Activated CD8-positive, alpha-beta T cell treated with anti-CD3 and anti-CD28 coated beads for 36 hours (primary cell): ENCODE measurements at regions not wholly inside any gene's neighbourhood (a gene's known extent, or its start where the extent isn't known, plus 50 kb on each side); places are given as distances from the start of the nearest gene placed in this dataset.

ENCODE experiments used
- ATAC-seq: fragments of 200-7000 bp; cut with Tn5 transposase; one replicate; pipeline ENCODE4 v1.10.0; 2021; ENCODE audit warnings: mild to moderate bottlenecking, moderate library complexity
- CTCF ChIA-PET: fragments of 350-600 bp; sonication (Branson Sonifier 250); formaldehyde crosslinking; loops from one replicate; lab custom pipeline; 2021; ENCODE audit warnings: antibody characterized with exemption; lab: Charles Lee
- POLR2A ChIA-PET: fragments of 350-600 bp; sonication (Branson Sonifier 250); formaldehyde crosslinking; loops from one replicate; lab custom pipeline; 2021; ENCODE audit warnings: antibody characterized with exemption; lab: Charles Lee
- DNase-seq: peaks from one replicate; pipeline ENCODE4 v3.0.0-alpha.2; 2020
- H3K27ac Mint-ChIP-seq: one replicate; pipeline ENCODE4 v1.8.0; 2021; ENCODE audit warnings: mild to moderate bottlenecking, mixed read lengths
- H3K27me3 Mint-ChIP-seq: one replicate; pipeline ENCODE4 v1.8.0; 2021; ENCODE audit warnings: mixed read lengths
- H3K36me3 Mint-ChIP-seq: one replicate; pipeline ENCODE4 v1.8.0; 2021; ENCODE audit warnings: low read depth, mixed read lengths
- H3K4me1 Mint-ChIP-seq: one replicate; pipeline ENCODE4 v1.8.0; 2021; ENCODE audit warnings: low read depth, mixed read lengths
- H3K4me3 Mint-ChIP-seq: one replicate; pipeline ENCODE4 v1.8.0; 2021; ENCODE audit warnings: mild to moderate bottlenecking, moderate library complexity, mixed read lengths
- H3K9me3 Mint-ChIP-seq: one replicate; pipeline ENCODE4 v1.8.0; 2021; ENCODE audit warnings: mixed read lengths
- CTCF ChIP-seq: fragments of 200-600 bp; IDR thresholded peaks from one replicate; pipeline ENCODE4 v1.8.0; 2022; ENCODE audit warnings: antibody characterized with exemption, mild to moderate bottlenecking
- intact Hi-C: fragments of 100-400 bp; cut with micrococcal nuclease; formaldehyde crosslinking; loops from one replicate; pipeline ENCODE4 v1.10.0; 2022

- ChIA-PET POLR2A (no interaction called here), CTCF (no interaction called here)
- no peaks in the 10 kb centered on the region for H3K9me3 Mint-ChIP-seq
- H3K36me3 Mint-ChIP-seq, result no peaks in the 10 kb centered on the region
- intact Hi-C loops, result no loop called here
- no peaks in the 10 kb centered on the region for H3K4me1 Mint-ChIP-seq
- no peak overlapping the region for H3K27ac Mint-ChIP-seq
- TF ChIP-seq CTCF, result no peak
- H3K27me3 Mint-ChIP-seq, result no peaks in the 10 kb centered on the region
- DNase-seq (no peak), ATAC-seq (no peak)
- no peak overlapping the region for H3K4me3 Mint-ChIP-seq
Measured at GRCh38 chr10:29007748-29008610, 280.9 kb upstream of the LYZL1 start.

GRCh38 chr10:29009464-29009863 is 279.4 kb upstream of the LYZL1 start:
- ATAC-seq (no peak), DNase-seq (no peak)
- ChIA-PET CTCF (no interaction called here), POLR2A (no interaction called here)
- Mint-ChIP-seq H3K27me3 (peaks cover 2% of the 10 kb centered on the region), H3K4me1 (no peaks in the 10 kb centered on the region), H3K27ac (no peak overlapping the region), H3K4me3 (no peak overlapping the region), H3K36me3 (no peaks in the 10 kb centered on the region), H3K9me3 (no peaks in the 10 kb centered on the region)
- TF ChIP-seq CTCF, result no peak
- intact Hi-C loops, result no loop called here

GRCh38 chr10:29011516-29011915 is 277.4 kb upstream of the LYZL1 start:
- Mint-ChIP-seq H3K36me3 (no peaks in the 10 kb centered on the region), H3K4me3 (no peak overlapping the region), H3K9me3 (no peaks in the 10 kb centered on the region), H3K27ac (no peak overlapping the region), H3K27me3 (peaks cover 4% of the 10 kb centered on the region), H3K4me1 (no peaks in the 10 kb centered on the region)
- POLR2A ChIA-PET, result no interaction called here
- CTCF ChIA-PET, result interaction anchor here (0.7 kb wide), 1 partner anchor 347 kb away, joined by 3 read pairs; no protein-coding TSS in a partner anchor
- intact Hi-C loops, result no loop called here
- DNase-seq, result no peak
- ATAC-seq, result no peak
- TF ChIP-seq CTCF, result no peak

- ChIA-PET POLR2A (no interaction called here), CTCF (no interaction called here)
- no peak for TF ChIP-seq CTCF
- H3K4me3 Mint-ChIP-seq, result no peak overlapping the region
- ATAC-seq (no peak), DNase-seq (no peak)
- no peaks in the 10 kb centered on the region for H3K36me3 Mint-ChIP-seq
- no peak overlapping the region for H3K27ac Mint-ChIP-seq
- H3K9me3 Mint-ChIP-seq, result no peaks in the 10 kb centered on the region
- intact Hi-C loops, result no loop called here
- H3K4me1 Mint-ChIP-seq, result no peaks in the 10 kb centered on the region
- peaks cover 7% of the 10 kb centered on the region for H3K27me3 Mint-ChIP-seq
Measured at GRCh38 chr10:29012926-29013554, 275.8 kb upstream of the LYZL1 start.

- Mint-ChIP-seq H3K36me3 (no peaks in the 10 kb centered on the region), H3K9me3 (no peaks in the 10 kb centered on the region), H3K4me1 (no peaks in the 10 kb centered on the region), H3K4me3 (no peak overlapping the region), H3K27me3 (peaks cover 4% of the 10 kb centered on the region), H3K27ac (no peak overlapping the region)
- DNase-seq (no peak), ATAC-seq (no peak)
- ChIA-PET POLR2A (no interaction called here), CTCF (no interaction called here)
- no peak for TF ChIP-seq CTCF
- intact Hi-C loops, result no loop called here
Measured at GRCh38 chr10:29021591-29021990, 267.3 kb upstream of the LYZL1 start.
